ENCODE measurements at regions not wholly inside any gene's neighbourhood (a gene's known extent, or its start where the extent isn't known, plus 50 kb on each side); places are given as distances from the start of the nearest gene placed in this dataset.

GRCh38 chr21:31459457-31459856 lies 115.4 kb upstream of the TIAM1 start:
- TF ChIP-seq CTCF (IDR thresholded peaks at IDR 0.05; ENCODE audit: low read depth, low read length, missing input control) (no peak), RXRA (IDR thresholded peaks at IDR 0.05) (no peak), HNF4G (IDR thresholded peaks at IDR 0.05) (no peak), TAF1 (conservative IDR thresholded peaks at IDR 0.05) (no peak), YY1 (IDR thresholded peaks at IDR 0.05) (no peak), HNF4A (conservative IDR thresholded peaks at IDR 0.05) (no peak), GABPA (IDR thresholded peaks at IDR 0.05 in 1 of 2, conservative IDR thresholded peaks at IDR 0.05 in 1 of 2) (no peak), RAD21 (IDR thresholded peaks at IDR 0.05) (no peak), JUND (IDR thresholded peaks at IDR 0.05) (no peak), EGR1 (IDR thresholded peaks at IDR 0.05; ENCODE audit: low read depth in 2 of 2) (no peak)
- TF ChIP-seq, protein P1, sequence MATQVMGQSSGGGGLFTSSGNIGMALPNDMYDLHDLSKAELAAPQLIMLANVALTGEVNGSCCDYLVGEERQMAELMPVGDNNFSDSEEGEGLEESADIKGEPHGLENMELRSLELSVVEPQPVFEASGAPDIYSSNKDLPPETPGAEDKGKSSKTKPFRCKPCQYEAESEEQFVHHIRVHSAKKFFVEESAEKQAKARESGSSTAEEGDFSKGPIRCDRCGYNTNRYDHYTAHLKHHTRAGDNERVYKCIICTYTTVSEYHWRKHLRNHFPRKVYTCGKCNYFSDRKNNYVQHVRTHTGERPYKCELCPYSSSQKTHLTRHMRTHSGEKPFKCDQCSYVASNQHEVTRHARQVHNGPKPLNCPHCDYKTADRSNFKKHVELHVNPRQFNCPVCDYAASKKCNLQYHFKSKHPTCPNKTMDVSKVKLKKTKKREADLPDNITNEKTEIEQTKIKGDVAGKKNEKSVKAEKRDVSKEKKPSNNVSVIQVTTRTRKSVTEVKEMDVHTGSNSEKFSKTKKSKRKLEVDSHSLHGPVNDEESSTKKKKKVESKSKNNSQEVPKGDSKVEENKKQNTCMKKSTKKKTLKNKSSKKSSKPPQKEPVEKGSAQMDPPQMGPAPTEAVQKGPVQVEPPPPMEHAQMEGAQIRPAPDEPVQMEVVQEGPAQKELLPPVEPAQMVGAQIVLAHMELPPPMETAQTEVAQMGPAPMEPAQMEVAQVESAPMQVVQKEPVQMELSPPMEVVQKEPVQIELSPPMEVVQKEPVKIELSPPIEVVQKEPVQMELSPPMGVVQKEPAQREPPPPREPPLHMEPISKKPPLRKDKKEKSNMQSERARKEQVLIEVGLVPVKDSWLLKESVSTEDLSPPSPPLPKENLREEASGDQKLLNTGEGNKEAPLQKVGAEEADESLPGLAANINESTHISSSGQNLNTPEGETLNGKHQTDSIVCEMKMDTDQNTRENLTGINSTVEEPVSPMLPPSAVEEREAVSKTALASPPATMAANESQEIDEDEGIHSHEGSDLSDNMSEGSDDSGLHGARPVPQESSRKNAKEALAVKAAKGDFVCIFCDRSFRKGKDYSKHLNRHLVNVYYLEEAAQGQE (IDR thresholded peaks at IDR 0.05), result no peak
- TF ChIP-seq, protein P2, sequence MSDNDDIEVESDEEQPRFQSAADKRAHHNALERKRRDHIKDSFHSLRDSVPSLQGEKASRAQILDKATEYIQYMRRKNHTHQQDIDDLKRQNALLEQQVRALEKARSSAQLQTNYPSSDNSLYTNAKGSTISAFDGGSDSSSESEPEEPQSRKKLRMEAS (IDR thresholded peaks at IDR 0.05), result no peak

Measured in liver (tissue), 3 donors.